SU-DHL-6 (cell line): ENCODE measurements at regions not wholly inside any gene's neighbourhood (a gene's known extent, or its start where the extent isn't known, plus 50 kb on each side); places are given as distances from the start of the nearest gene placed in this dataset.

Experiments
- EZH2phosphoT487 ChIP-seq: fragments of 200-600 bp; sonication (generic), shearing (Covaris generic); conservative IDR thresholded peaks from 2 replicates; pipeline ENCODE4 v1.6.1; 2018; ENCODE audit warnings: mild to moderate bottlenecking, antibody characterized with exemption, low read length, moderate library complexity, mixed read lengths
- TF ChIP-seq, protein P1 (sequence below): fragments of 200-600 bp; sonication (generic); IDR thresholded peaks from one replicate; pipeline ENCODE4 v1.5.1; 2017; ENCODE audit warnings: antibody characterized with exemption, mild to moderate bottlenecking, low read length, moderate library complexity; ENCODE audit not compliant: insufficient read depth, poor library complexity, severe bottlenecking

DNA sequence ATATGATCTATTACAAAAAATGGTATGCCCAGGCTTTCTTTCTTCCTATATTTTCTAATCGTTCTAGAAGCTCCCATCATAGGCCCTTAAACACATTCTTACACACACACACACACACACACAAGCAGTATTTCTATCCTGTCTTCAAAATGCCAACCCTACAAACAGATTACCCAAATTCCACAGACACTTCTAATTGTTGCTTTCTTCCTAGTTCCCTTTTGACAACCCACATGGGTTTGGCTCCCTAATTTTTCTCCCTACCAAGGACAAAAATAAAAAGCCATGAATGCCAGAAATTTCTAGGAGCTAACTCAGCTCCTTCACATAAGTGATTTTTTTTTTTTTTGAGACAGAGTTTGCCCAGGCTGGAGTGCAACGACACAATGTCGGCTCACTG, 60.3 kb upstream of the NTF3 start:
- TF ChIP-seq, protein P1, sequence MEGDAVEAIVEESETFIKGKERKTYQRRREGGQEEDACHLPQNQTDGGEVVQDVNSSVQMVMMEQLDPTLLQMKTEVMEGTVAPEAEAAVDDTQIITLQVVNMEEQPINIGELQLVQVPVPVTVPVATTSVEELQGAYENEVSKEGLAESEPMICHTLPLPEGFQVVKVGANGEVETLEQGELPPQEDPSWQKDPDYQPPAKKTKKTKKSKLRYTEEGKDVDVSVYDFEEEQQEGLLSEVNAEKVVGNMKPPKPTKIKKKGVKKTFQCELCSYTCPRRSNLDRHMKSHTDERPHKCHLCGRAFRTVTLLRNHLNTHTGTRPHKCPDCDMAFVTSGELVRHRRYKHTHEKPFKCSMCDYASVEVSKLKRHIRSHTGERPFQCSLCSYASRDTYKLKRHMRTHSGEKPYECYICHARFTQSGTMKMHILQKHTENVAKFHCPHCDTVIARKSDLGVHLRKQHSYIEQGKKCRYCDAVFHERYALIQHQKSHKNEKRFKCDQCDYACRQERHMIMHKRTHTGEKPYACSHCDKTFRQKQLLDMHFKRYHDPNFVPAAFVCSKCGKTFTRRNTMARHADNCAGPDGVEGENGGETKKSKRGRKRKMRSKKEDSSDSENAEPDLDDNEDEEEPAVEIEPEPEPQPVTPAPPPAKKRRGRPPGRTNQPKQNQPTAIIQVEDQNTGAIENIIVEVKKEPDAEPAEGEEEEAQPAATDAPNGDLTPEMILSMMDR: no peak
- TF ChIP-seq EZH2phosphoT487: no peak
